HCT116 (cell line): ENCODE measurements at regions not wholly inside any gene's neighbourhood (a gene's known extent, or its start where the extent isn't known, plus 50 kb on each side); places are given as distances from the start of the nearest gene placed in this dataset.

Experiments
- CTCF ChIP-seq, 3 experiments: fragments of 200-600 bp in 1 of 3; sonication (generic) in 1 of 3; IDR thresholded peaks in 2 of 3; conservative IDR thresholded peaks in 1 of 3; 2 replicates each; pipeline ENCODE4 v1.5.1; 2012 to 2017; ENCODE audit warnings: low read depth in 2 of 3, low read length in 2 of 3, antibody characterized with exemption in 1 of 3, borderline replicate concordance in 1 of 3, control low read depth in 1 of 3, mild to moderate bottlenecking in 1 of 3, mixed read lengths in 1 of 3, mixed run types in 1 of 3, moderate library complexity in 1 of 3; ENCODE audit not compliant: insufficient read depth in 1 of 3
- EZH2 ChIP-seq: fragments of 200-600 bp; sonication (generic); IDR thresholded peaks from 2 replicates; pipeline ENCODE4 v1.6.1; 2017; ENCODE audit warnings: antibody characterized with exemption, mixed run types
- FOSL1 ChIP-seq: IDR thresholded peaks from 2 replicates; pipeline ENCODE4 v1.6.1; 2012; ENCODE audit warnings: low read depth
- MAX ChIP-seq: IDR thresholded peaks from 2 replicates; pipeline ENCODE4 v1.6.1; 2012
- POLR2A ChIP-seq: IDR thresholded peaks from 2 replicates; pipeline ENCODE4 v1.7.0; 2011; ENCODE audit warnings: borderline replicate concordance; ENCODE audit not compliant: insufficient read depth, insufficient read length; ENCODE audit errors: extremely low read depth
- POLR2AphosphoS5 ChIP-seq: IDR thresholded peaks from 2 replicates; pipeline ENCODE4 v1.6.1; 2011; ENCODE audit warnings: mild to moderate bottlenecking, low read depth, low read length, moderate library complexity
- RAD21 ChIP-seq: IDR thresholded peaks from 2 replicates; pipeline ENCODE4 v1.6.1; 2012; ENCODE audit warnings: low read depth, mild to moderate bottlenecking
- TCF7L2 ChIP-seq: IDR thresholded peaks from 2 replicates; pipeline ENCODE4 v1.7.0; 2011; ENCODE audit warnings: borderline replicate concordance, inconsistent platforms; ENCODE audit not compliant: insufficient read depth, insufficient read length; ENCODE audit errors: extremely low read depth
- YY1 ChIP-seq: IDR thresholded peaks from 2 replicates; pipeline ENCODE4 v1.6.1; 2011; ENCODE audit warnings: low read length, low read depth, moderate library complexity, mild to moderate bottlenecking; ENCODE audit not compliant: insufficient replicate concordance; ENCODE audit errors: extremely low read depth
- ZNF274 ChIP-seq: fragments of 200-500 bp; sonication (Bioruptor generic); IDR thresholded peaks from 2 replicates; pipeline ENCODE4 v1.6.1; 2014; ENCODE audit warnings: mild to moderate bottlenecking, low read depth, low read length, inconsistent platforms
- TF ChIP-seq, protein P1 (sequence below): IDR thresholded peaks from 2 replicates; pipeline ENCODE4 v1.6.1; 2011; ENCODE audit warnings: mild to moderate bottlenecking, low read length, moderate library complexity; ENCODE audit not compliant: insufficient replicate concordance; ENCODE audit errors: extremely low read depth

- TF ChIP-seq POLR2AphosphoS5 = no peak
- TF ChIP-seq ZNF274 = no peak
- TF ChIP-seq EZH2 = no peak
- no peak for TF ChIP-seq FOSL1
- TF ChIP-seq CTCF (IDR thresholded peaks at IDR 0.05 in 2 of 3, conservative IDR thresholded peaks at IDR 0.05 in 1 of 3; ENCODE audit: borderline replicate concordance in 1 of 3, insufficient read depth in 1 of 3, low read depth in 2 of 3, low read length in 2 of 3) = no peak
- TF ChIP-seq TCF7L2 = no peak
- TF ChIP-seq POLR2A = no peak
- no peak for TF ChIP-seq MAX
- TF ChIP-seq, protein P1, sequence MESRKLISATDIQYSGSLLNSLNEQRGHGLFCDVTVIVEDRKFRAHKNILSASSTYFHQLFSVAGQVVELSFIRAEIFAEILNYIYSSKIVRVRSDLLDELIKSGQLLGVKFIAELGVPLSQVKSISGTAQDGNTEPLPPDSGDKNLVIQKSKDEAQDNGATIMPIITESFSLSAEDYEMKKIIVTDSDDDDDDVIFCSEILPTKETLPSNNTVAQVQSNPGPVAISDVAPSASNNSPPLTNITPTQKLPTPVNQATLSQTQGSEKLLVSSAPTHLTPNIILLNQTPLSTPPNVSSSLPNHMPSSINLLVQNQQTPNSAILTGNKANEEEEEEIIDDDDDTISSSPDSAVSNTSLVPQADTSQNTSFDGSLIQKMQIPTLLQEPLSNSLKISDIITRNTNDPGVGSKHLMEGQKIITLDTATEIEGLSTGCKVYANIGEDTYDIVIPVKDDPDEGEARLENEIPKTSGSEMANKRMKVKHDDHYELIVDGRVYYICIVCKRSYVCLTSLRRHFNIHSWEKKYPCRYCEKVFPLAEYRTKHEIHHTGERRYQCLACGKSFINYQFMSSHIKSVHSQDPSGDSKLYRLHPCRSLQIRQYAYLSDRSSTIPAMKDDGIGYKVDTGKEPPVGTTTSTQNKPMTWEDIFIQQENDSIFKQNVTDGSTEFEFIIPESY = no peak
- no peak for TF ChIP-seq RAD21
- no peak for TF ChIP-seq YY1
These were observed 154.5 kb downstream of the TENT4A start for GRCh38 chr5:6867712-6868111.
